HepG2 (cell line): ENCODE measurements at regions not wholly inside any gene's neighbourhood (a gene's known extent, or its start where the extent isn't known, plus 50 kb on each side); places are given as distances from the start of the nearest gene placed in this dataset.

ENCODE experiments used
- ATAC-seq: fragments of 200-7000 bp; cut with Tn5 transposase; 3 replicates; pipeline ENCODE4 v1.9.1; 2020; ENCODE audit warnings: mild to moderate bottlenecking, moderate library complexity
- BruUV-seq: library from RNA; stranded (reverse); fragments of 400-500 nt; replicated peaks from 2 replicates; lab custom pipeline; 2021; lab: Mats Ljungman, UMichigan
- CTCF ChIA-PET: fragments of 300-600 bp; formaldehyde crosslinking; extraction: SDS; loops from one replicate; lab custom pipeline; 2021; ENCODE audit warnings: low total read pairs, inconsistent platforms, low intra/inter-chr PET ratio; lab: Yijun Ruan, JAX
- POLR2A ChIA-PET: fragments of 350-600 bp; sonication (Branson Sonifier 250); formaldehyde crosslinking; loops from one replicate; lab custom pipeline; 2020; ENCODE audit warnings: antibody characterized with exemption, inconsistent platforms; lab: Yijun Ruan, JAX
- DNase-seq: peaks from one replicate; pipeline ENCODE4 v3.0.0-alpha.2; 2015; ENCODE audit warnings: low spot score
- FAIRE-seq: peaks from 3 replicates; lab custom pipeline; 2011; peaks lifted over from hg19 to GRCh38; lab: Jason Lieb, UNC
- H2AFZ ChIP-seq: one replicate; pipeline ENCODE4 v1.6.1; 2011; ENCODE audit warnings: low read length, inconsistent platforms
- H3K27ac ChIP-seq: fragments of 300-600 bp; 3 replicates; pipeline ENCODE4 v1.8.0; 2011; ENCODE audit warnings: mixed run types, mild to moderate bottlenecking, mixed read lengths, low read length, inconsistent platforms; ENCODE audit not compliant: insufficient read depth; ENCODE audit errors: extremely low read length
- H3K27me3 ChIP-seq, 2 experiments: fragments of 200-600 bp in 1 of 2; 2 replicates in 1 of 2; 3 replicates in 1 of 2; pipeline versions ENCODE4 v1.6.0 to v1.8.0; 2011; ENCODE audit warnings: low read length in 2 of 2, mild to moderate bottlenecking in 2 of 2, moderate library complexity in 2 of 2, inconsistent platforms in 1 of 2; ENCODE audit not compliant: insufficient read depth in 2 of 2, control insufficient read depth in 1 of 2
- H3K36me3 ChIP-seq, 2 experiments: fragments of 200-600 bp in 1 of 2; replicated peaks in 1 of 2; 2 replicates in 1 of 2; 3 replicates in 1 of 2; pipeline versions ENCODE4 v1.5.1 to v1.8.0; 2011; ENCODE audit warnings: low read length in 2 of 2, inconsistent platforms in 1 of 2; ENCODE audit not compliant: insufficient read depth in 2 of 2, control insufficient read depth in 1 of 2
- H3K4me1 ChIP-seq: 2 replicates; pipeline ENCODE4 v1.5.1; 2012; ENCODE audit warnings: low read length, inconsistent platforms; ENCODE audit not compliant: insufficient read depth
- H3K4me2 ChIP-seq: 2 replicates; pipeline ENCODE4 v1.6.0; 2011; ENCODE audit warnings: low read depth, low read length, inconsistent platforms
- H3K4me3 ChIP-seq, 3 experiments: fragments of 200-600 bp in 1 of 3; sonication (generic), shearing (Covaris generic) in 1 of 3; replicated peaks in 1 of 3; 2 replicates each; pipeline ENCODE4 v1.5.1; 2011 to 2016; ENCODE audit warnings: low read length in 3 of 3, inconsistent platforms in 2 of 3, low read depth in 2 of 3, mild to moderate bottlenecking in 2 of 3, control low read depth in 1 of 3, mixed read lengths in 1 of 3; ENCODE audit not compliant: insufficient read depth in 1 of 3
- H3K79me2 ChIP-seq: one replicate; pipeline ENCODE4 v1.6.1; 2011; ENCODE audit warnings: low read length, inconsistent platforms; ENCODE audit not compliant: insufficient read depth
- H3K9ac ChIP-seq: 2 replicates; pipeline ENCODE4 v1.6.0; 2011; ENCODE audit warnings: mild to moderate bottlenecking, low read depth, low read length, inconsistent platforms; ENCODE audit not compliant: insufficient read depth
- H3K9me3 ChIP-seq: 2 replicates; pipeline ENCODE4 v1.5.1; 2012; ENCODE audit warnings: mild to moderate bottlenecking, low read length
- H4K20me1 ChIP-seq: 2 replicates; pipeline ENCODE4 v1.6.0; 2011; ENCODE audit warnings: inconsistent platforms, mild to moderate bottlenecking, low read length, moderate library complexity; ENCODE audit not compliant: insufficient read depth
- AKNA ChIP-seq: sonication (generic); formaldehyde crosslinking; IDR thresholded peaks from 2 replicates; pipeline ENCODE4 v1.4.0; 2020; ENCODE audit warnings: missing genetic modification reagents, borderline replicate concordance
- ARID4A ChIP-seq: sonication (generic); formaldehyde crosslinking; IDR thresholded peaks from 2 replicates; pipeline ENCODE4 v1.5.0; 2020; ENCODE audit warnings: mild to moderate bottlenecking, missing genetic modification reagents, borderline replicate concordance
- KLF12 ChIP-seq: sonication (generic); formaldehyde crosslinking; IDR thresholded peaks from 2 replicates; pipeline ENCODE4 v1.4.0; 2020; ENCODE audit warnings: missing genetic modification reagents, borderline replicate concordance
- MAX ChIP-seq: IDR thresholded peaks from 2 replicates; pipeline ENCODE4 v1.6.1; 2012; ENCODE audit warnings: inconsistent platforms
- PHF21A ChIP-seq: sonication (generic); formaldehyde crosslinking; IDR thresholded peaks from 2 replicates; pipeline ENCODE4 v1.5.0; 2020; ENCODE audit warnings: mild to moderate bottlenecking, missing genetic modification reagents
- PHF8 ChIP-seq: sonication (generic); formaldehyde crosslinking; IDR thresholded peaks from 2 replicates; pipeline ENCODE4 v1.5.0; 2020; ENCODE audit warnings: missing genetic modification reagents
- ZKSCAN1 ChIP-seq: fragments of 150-350 bp; IDR thresholded peaks from 2 replicates; pipeline ENCODE4 v1.6.1; 2014; ENCODE audit warnings: low read length
- ZNF253 ChIP-seq: sonication (generic); formaldehyde crosslinking; IDR thresholded peaks from 2 replicates; pipeline ENCODE4 v1.8.0; 2022; ENCODE audit warnings: mild to moderate bottlenecking, missing genetic modification reagents, borderline replicate concordance
- WGBS: methylation state at CpG from one replicate; pipeline ENCODE4 v1.1.6; 2017; ENCODE audit warnings: low lambda C conversion rate; 5-methylcytosine and 5-hydroxymethylcytosine counted together
- in situ Hi-C: cut with HindIII; loops from 2 replicates; pipeline ENCODE4 v1.10.0; 2017; ENCODE audit warnings: low pct_unique_long_range_greater_than_20kb; ENCODE audit not compliant: extremely low pct_ligation_motif_present
- intact Hi-C: fragments of 100-400 bp; cut with micrococcal nuclease; formaldehyde crosslinking; loops from one replicate; pipeline ENCODE4 v1.10.0; 2022; ENCODE audit not compliant: unreplicated experiment

- no peak for TF ChIP-seq ARID4A (CRISPR knock-in tag)
- no peak for TF ChIP-seq ZNF253 (CRISPR knock-in tag)
- TF ChIP-seq ZKSCAN1: no peak
- TF ChIP-seq, all 625 proteins: peak for 0
These were observed 235.1 kb downstream of the COG6 start (continued) for GRCh38 chr13:39890537-39890936.

- no peaks in the 10 kb centered on the region for H3K79me2 ChIP-seq
- DNase-seq (no peak), FAIRE-seq (no peak), ATAC-seq (no peak)
- no TSS peak for BruUV-seq
- H3K27me3 ChIP-seq: 0 out of 5 replicates have a peak, but pooled peaks cover 0 to 1% of the 10 kb centered on the region in 2 experiments
- POLR2A ChIA-PET: no interaction called here
- H3K4me2 ChIP-seq: no peak overlapping the region
- in situ Hi-C loops: no loop called here
- 18% methylated on average over 10 of the region's 10 CpGs for WGBS
- no peaks in the 10 kb centered on the region for H3K4me1 ChIP-seq
- CTCF ChIA-PET: no interaction called here
- H3K27ac ChIP-seq: no peak overlapping the region
- no peaks in the 10 kb centered on the region for H3K36me3 ChIP-seq
- intact Hi-C loops: no loop called here
- H3K9ac ChIP-seq: no peak overlapping the region
- H3K9me3 ChIP-seq: no peaks in the 10 kb centered on the region
- no peak overlapping the region for H2AFZ ChIP-seq
- no peak overlapping the region for H3K4me3 ChIP-seq
- H4K20me1 ChIP-seq: no peaks in the 10 kb centered on the region
- TF ChIP-seq PHF8 (CRISPR knock-in tag) (no peak), AKNA (CRISPR knock-in tag) (no peak), PHF21A (no peak), MAX (no peak), KLF12 (CRISPR knock-in tag) (no peak)
These were observed 237.5 kb downstream of the COG6 start for GRCh38 chr13:39892721-39893685.
